ENCODE measurements at regions not wholly inside any gene's neighbourhood (a gene's known extent, or its start where the extent isn't known, plus 50 kb on each side); places are given as distances from the start of the nearest gene placed in this dataset.

DNA sequence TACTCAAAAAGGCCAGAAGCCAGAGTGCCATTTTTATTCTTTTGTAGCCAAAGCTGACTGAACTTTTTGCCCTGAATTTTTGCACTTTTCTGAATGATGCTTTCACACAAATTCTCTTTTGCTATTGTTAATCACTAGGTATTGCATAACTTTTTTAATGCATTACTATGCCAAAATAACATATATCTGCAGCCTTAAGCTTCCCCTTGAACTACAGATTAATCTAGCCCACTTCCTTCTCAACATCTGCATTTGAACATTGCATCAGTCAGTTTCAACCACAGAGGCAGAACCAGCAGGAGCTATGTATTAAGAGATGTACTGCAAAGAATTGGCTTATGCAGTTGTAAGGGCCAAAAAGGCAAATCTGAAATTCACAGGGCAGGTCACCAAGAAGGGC, 197.6 kb upstream of the GYPA start:
- Histone ChIP-seq H3K14ac (ENCODE audit: insufficient read depth, low read length) (no peak overlapping the region), H3K4ac (ENCODE audit: low read depth, low read length) (no peak overlapping the region), H3K4me2 (ENCODE audit: insufficient read depth, insufficient read length, low read length) (no peak overlapping the region), H4K5ac (ENCODE audit: insufficient read length, low read depth, low read length) (no peak overlapping the region), H4K8ac (replicated peaks; ENCODE audit: insufficient read length, low read depth, low read length) (no peak overlapping the region), H2AK5ac (ENCODE audit: insufficient read length, low read length) (no peak overlapping the region), H3K79me1 (ENCODE audit: insufficient read depth, low read depth, low read length, poor library complexity, severe bottlenecking) (no peaks in the 10 kb centered on the region), H2BK15ac (ENCODE audit: low read depth, low read length) (no peak overlapping the region), H3K56ac (ENCODE audit: insufficient read length, low read depth, low read length) (no peak overlapping the region), H2BK120ac (ENCODE audit: low read depth, low read length, poor library complexity, severe bottlenecking) (no peak overlapping the region), H4K91ac (ENCODE audit: insufficient read length, low read depth, low read length) (no peak overlapping the region), H3K9ac (ENCODE audit: extremely low read depth, insufficient read length, low read length) (no peak overlapping the region), H4K20me1 (ENCODE audit: control insufficient read depth, insufficient read depth, insufficient read length) (no peaks in the 10 kb centered on the region), H3K23me2 (ENCODE audit: insufficient read length, low read depth, low read length, poor library complexity, severe bottlenecking) (no peaks in the 10 kb centered on the region), H2BK5ac (ENCODE audit: insufficient read length, low read length) (no peak overlapping the region), H3K79me2 (ENCODE audit: insufficient read depth, low read length) (no peaks in the 10 kb centered on the region), H3K18ac (ENCODE audit: insufficient read length, low read depth, low read length) (no peak overlapping the region), H2AFZ (ENCODE audit: low read length) (no peak overlapping the region), H3K4me1 (ENCODE audit: insufficient read depth, low read length) (no peaks in the 10 kb centered on the region; the same call in 1 of the 2 replicates), H3K9me3 (ENCODE audit: control insufficient read depth, low read depth, low read length) (no peaks in the 10 kb centered on the region), H3K27ac (ENCODE audit: insufficient read length, low read depth, low read length) (no peak overlapping the region), H3K27me3 (ENCODE audit: insufficient read depth, low read length) (no peaks in the 10 kb centered on the region), H3T11ph (ENCODE audit: low read length) (no peak overlapping the region), H3K23ac (ENCODE audit: insufficient read length, low read depth, low read length) (no peak overlapping the region), H2BK12ac (ENCODE audit: insufficient read length, low read depth, low read length) (no peak overlapping the region), H2BK20ac (ENCODE audit: low read depth, low read length, poor library complexity, severe bottlenecking) (no peak overlapping the region)
- H3K4me1 Mint-ChIP-seq: peaks cover 9 to 14% of the 10 kb centered on the region in 2 experiments
- H3K27me3 Mint-ChIP-seq (ENCODE audit: low read depth): no peaks in the 10 kb centered on the region
- DNase-seq: no peak
- H3K9me3 Mint-ChIP-seq: 0 out of 5 replicates have a peak, but pooled peaks cover 0 to 2% of the 10 kb centered on the region in 2 experiments
- peaks cover 0 to 2% (median 0%) of the 10 kb centered on the region in 3 experiments; a peak in 2 of 7 replicates for H3K36me3 Mint-ChIP-seq (ENCODE audit: insufficient read depth in 1 of 3, low read depth in 3 of 3)
- no peak overlapping the region; a peak in 2 of 7 replicates for H3K27ac Mint-ChIP-seq
- no peak overlapping the region for H3K4me3 Mint-ChIP-seq
- TF ChIP-seq, protein P1, sequence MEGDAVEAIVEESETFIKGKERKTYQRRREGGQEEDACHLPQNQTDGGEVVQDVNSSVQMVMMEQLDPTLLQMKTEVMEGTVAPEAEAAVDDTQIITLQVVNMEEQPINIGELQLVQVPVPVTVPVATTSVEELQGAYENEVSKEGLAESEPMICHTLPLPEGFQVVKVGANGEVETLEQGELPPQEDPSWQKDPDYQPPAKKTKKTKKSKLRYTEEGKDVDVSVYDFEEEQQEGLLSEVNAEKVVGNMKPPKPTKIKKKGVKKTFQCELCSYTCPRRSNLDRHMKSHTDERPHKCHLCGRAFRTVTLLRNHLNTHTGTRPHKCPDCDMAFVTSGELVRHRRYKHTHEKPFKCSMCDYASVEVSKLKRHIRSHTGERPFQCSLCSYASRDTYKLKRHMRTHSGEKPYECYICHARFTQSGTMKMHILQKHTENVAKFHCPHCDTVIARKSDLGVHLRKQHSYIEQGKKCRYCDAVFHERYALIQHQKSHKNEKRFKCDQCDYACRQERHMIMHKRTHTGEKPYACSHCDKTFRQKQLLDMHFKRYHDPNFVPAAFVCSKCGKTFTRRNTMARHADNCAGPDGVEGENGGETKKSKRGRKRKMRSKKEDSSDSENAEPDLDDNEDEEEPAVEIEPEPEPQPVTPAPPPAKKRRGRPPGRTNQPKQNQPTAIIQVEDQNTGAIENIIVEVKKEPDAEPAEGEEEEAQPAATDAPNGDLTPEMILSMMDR (conservative IDR thresholded peaks at IDR 0.05): no peak
